Gastrocnemius medialis (tissue), 4 donors: ENCODE measurements at regions not wholly inside any gene's neighbourhood (a gene's known extent, or its start where the extent isn't known, plus 50 kb on each side); places are given as distances from the start of the nearest gene placed in this dataset.

Experiments used
- ATAC-seq, 2 donors: fragments of 150-250 bp; one replicate each; pipeline ENCODE4 v1.9.1; 2016
- DNase-seq, 2 donors: peaks; one replicate each; pipeline ENCODE4 v3.0.0-alpha.2; 2019
- H3K27ac ChIP-seq, 4 donors: fragments of 200-600 bp; sonication (generic); 1 replicate in 1 of 4; 2 replicates in 3 of 4; pipeline ENCODE4 v1.5.1; 2016 to 2018; ENCODE audit warnings: mild to moderate bottlenecking in 2 of 4, moderate library complexity in 1 of 4
- H3K27me3 ChIP-seq, 3 donors: fragments of 200-600 bp; sonication (generic) in 2 of 3; 1 replicate in 1 of 3; 2 replicates in 2 of 3; pipeline versions ENCODE4 v1.5.1 to v1.6.0; 2016 to 2019; ENCODE audit warnings: mild to moderate bottlenecking in 1 of 3, moderate library complexity in 1 of 3
- H3K36me3 ChIP-seq, 2 donors: fragments of 200-600 bp; sonication (generic) in 1 of 2; one replicate each; pipeline ENCODE4 v1.5.1; 2017 to 2018
- H3K4me1 ChIP-seq, 2 donors: fragments of 200-600 bp; sonication (generic) in 1 of 2; one replicate each; pipeline ENCODE4 v1.5.1; 2016 to 2017; ENCODE audit warnings: mild to moderate bottlenecking in 2 of 2
- H3K4me3 ChIP-seq, 4 donors: fragments of 200-600 bp; sonication (generic) in 3 of 4; 1 replicate in 1 of 4; 2 replicates in 3 of 4; pipeline ENCODE4 v1.5.1; 2016 to 2019; ENCODE audit warnings: mild to moderate bottlenecking in 2 of 4
- H3K9me3 ChIP-seq, 3 donors: fragments of 200-600 bp; sonication (generic) in 2 of 3; 1 replicate in 1 of 3; 2 replicates in 2 of 3; pipeline ENCODE4 v1.5.1; 2016 to 2019
- CTCF ChIP-seq, 5 experiments: fragments of 450-650 bp in 3 of 5; fragments of 200-600 bp in 2 of 5; sonication (generic) in 2 of 5; IDR thresholded peaks in 4 of 5; conservative IDR thresholded peaks in 1 of 5; 1 replicate in 4 of 5; 2 replicates in 1 of 5; pipeline ENCODE4 v1.5.1; 2016 to 2019; ENCODE audit warnings: antibody characterized with exemption in 5 of 5, mild to moderate bottlenecking in 3 of 5, moderate library complexity in 3 of 5
- POLR2A ChIP-seq, 2 donors: fragments of 450-650 bp; IDR thresholded peaks; one replicate each; pipeline ENCODE4 v1.6.1; 2017; ENCODE audit warnings: antibody characterized with exemption in 2 of 2, mild to moderate bottlenecking in 2 of 2, moderate library complexity in 2 of 2
- in situ Hi-C, 4 donors: fragments of 200-750 bp; cut with MboI; loops; one replicate each; pipeline versions ENCODE4 v1.15.0 to v1.8.0; 2017; ENCODE audit warnings: low sequenced_read_pairs in 4 of 4
- intact Hi-C: fragments of 100-400 bp; cut with DNase I; formaldehyde crosslinking; loops from one replicate; pipeline ENCODE4 v1.15.1; 2023; ENCODE audit warnings: low total_unique reads

- no peak for ATAC-seq
- intact Hi-C loops: no loop called here
- in situ Hi-C loops: no loop called here
- H3K4me1 ChIP-seq: no peaks in the 10 kb centered on the region
- DNase-seq: no peak
- no peaks in the 10 kb centered on the region for H3K36me3 ChIP-seq
- no peak overlapping the region for H3K4me3 ChIP-seq
- no peaks in the 10 kb centered on the region for H3K27me3 ChIP-seq
- no peak for TF ChIP-seq CTCF (IDR thresholded peaks at IDR 0.05 in 4 of 5, conservative IDR thresholded peaks at IDR 0.05 in 1 of 5)
- no peak for TF ChIP-seq POLR2A (IDR thresholded peaks at IDR 0.05)
- no peaks in the 10 kb centered on the region for H3K9me3 ChIP-seq
- H3K27ac ChIP-seq: no peak overlapping the region
These were observed 373.9 kb downstream of the TSN start for GRCh38 chr2:122129399-122129798.

GRCh38 chr2:122132147-122132691, 376.8 kb downstream of the TSN start:
- Histone ChIP-seq H3K27me3 (no peaks in the 10 kb centered on the region), H3K4me3 (no peak overlapping the region), H3K9me3 (no peaks in the 10 kb centered on the region), H3K36me3 (no peaks in the 10 kb centered on the region), H3K27ac (no peak overlapping the region), H3K4me1 (no peaks in the 10 kb centered on the region)
- no peak for DNase-seq
- no peak for ATAC-seq
- in situ Hi-C loops: no loop called here
- TF ChIP-seq CTCF (IDR thresholded peaks at IDR 0.05 in 4 of 5, conservative IDR thresholded peaks at IDR 0.05 in 1 of 5): no peak
- no peak for TF ChIP-seq POLR2A (IDR thresholded peaks at IDR 0.05)
- intact Hi-C loops: no loop called here

- in situ Hi-C loops: no loop called here
- no peaks in the 10 kb centered on the region for H3K4me1 ChIP-seq
- TF ChIP-seq POLR2A (IDR thresholded peaks at IDR 0.05) (no peak), CTCF (IDR thresholded peaks at IDR 0.05 in 4 of 5, conservative IDR thresholded peaks at IDR 0.05 in 1 of 5) (no peak)
These were observed 379.8 kb downstream of the TSN start for GRCh38 chr2:122135021-122135937.

GRCh38 chr2:122136056-122136455, 380.6 kb downstream of the TSN start:
- no peak for ATAC-seq
- TF ChIP-seq CTCF (IDR thresholded peaks at IDR 0.05 in 4 of 5, conservative IDR thresholded peaks at IDR 0.05 in 1 of 5): no peak
- TF ChIP-seq POLR2A (IDR thresholded peaks at IDR 0.05): no peak
- in situ Hi-C loops: no loop called here

More at GRCh38 chr2:122135021-122135937, 379.8 kb downstream of the TSN start:
- Histone ChIP-seq H3K36me3 (no peaks in the 10 kb centered on the region), H3K4me3 (no peak overlapping the region), H3K9me3 (no peaks in the 10 kb centered on the region), H3K27ac (no peak overlapping the region), H3K27me3 (no peaks in the 10 kb centered on the region)
- intact Hi-C loops: no loop called here
- DNase-seq: no peak
- no peak for ATAC-seq

More at GRCh38 chr2:122136056-122136455, 380.6 kb downstream of the TSN start:
- no peak overlapping the region for H3K4me3 ChIP-seq
- no peaks in the 10 kb centered on the region for H3K36me3 ChIP-seq
- intact Hi-C loops: no loop called here
- no peak overlapping the region for H3K27ac ChIP-seq
- H3K27me3 ChIP-seq: no peaks in the 10 kb centered on the region
- H3K9me3 ChIP-seq: no peaks in the 10 kb centered on the region
- no peaks in the 10 kb centered on the region for H3K4me1 ChIP-seq
- DNase-seq: no peak
